H1 (cell line): ENCODE measurements at regions not wholly inside any gene's neighbourhood (a gene's known extent, or its start where the extent isn't known, plus 50 kb on each side); places are given as distances from the start of the nearest gene placed in this dataset.
A peak's percentile ranks its signal among the peaks of the same experiment; 100 is the strongest.

ENCODE experiments used
- CTCF ChIA-PET: fragments of 300-600 bp; sonication (Branson Sonifier 250); formaldehyde crosslinking; loops from one replicate; lab custom pipeline; 2021; ENCODE audit not compliant: partially characterized antibody; lab: Charles Lee
- POLR2A ChIA-PET: fragments of 300-600 bp; sonication (Branson Sonifier 250); formaldehyde crosslinking; loops from one replicate; lab custom pipeline; 2021; ENCODE audit warnings: inconsistent platforms; ENCODE audit not compliant: partially characterized antibody; lab: Charles Lee
- DNase-seq, 2 experiments: peaks; one replicate each; pipeline versions ENCODE4 v3.0.0 to v3.0.0-alpha.2; 2010 to 2022; ENCODE audit warnings: low spot score in 2 of 2, low read depth in 1 of 2, mixed read lengths in 1 of 2
- FAIRE-seq: peaks from 2 replicates; lab custom pipeline; 2011; peaks lifted over from hg19 to GRCh38; lab: Jason Lieb, UNC
- H2AFZ ChIP-seq: 2 replicates; pipeline ENCODE4 v1.8.1; 2012; ENCODE audit warnings: low read length, inconsistent platforms
- H2AK5ac ChIP-seq: 2 replicates; pipeline ENCODE4 v1.6.1; 2013; ENCODE audit warnings: low read depth, low read length
- H2BK120ac ChIP-seq: replicated peaks from 2 replicates; pipeline ENCODE3; 2013; ENCODE audit warnings: low read depth, low read length, inconsistent platforms
- H2BK12ac ChIP-seq: 2 replicates; pipeline ENCODE4 v1.6.1; 2013; ENCODE audit warnings: low read depth, low read length
- H2BK15ac ChIP-seq: 2 replicates; pipeline ENCODE4 v1.6.1; 2013; ENCODE audit warnings: low read length
- H2BK20ac ChIP-seq: 2 replicates; pipeline ENCODE4 v1.6.1; 2013; ENCODE audit warnings: low read length
- H2BK5ac ChIP-seq: 2 replicates; pipeline ENCODE4 v1.6.1; 2013; ENCODE audit warnings: low read depth, low read length
- H3K14ac ChIP-seq: 2 replicates; pipeline ENCODE4 v1.6.1; 2013; ENCODE audit warnings: inconsistent platforms; ENCODE audit not compliant: insufficient read length
- H3K18ac ChIP-seq: 2 replicates; pipeline ENCODE4 v1.6.1; 2013; ENCODE audit warnings: low read length; ENCODE audit errors: extremely low read depth
- H3K23ac ChIP-seq: 2 replicates; pipeline ENCODE4 v1.6.1; 2013; ENCODE audit warnings: inconsistent platforms; ENCODE audit not compliant: insufficient read length
- H3K23me2 ChIP-seq: 2 replicates; pipeline ENCODE4 v1.6.1; 2013; ENCODE audit warnings: low read depth, low read length
- H3K27ac ChIP-seq: 2 replicates; pipeline ENCODE4 v1.6.1; 2011; ENCODE audit warnings: low read depth, low read length, inconsistent platforms
- H3K27me3 ChIP-seq, 4 experiments: replicated peaks in 1 of 4; 1 replicate in 1 of 4; 2 replicates in 3 of 4; pipeline versions ENCODE4 v1.6.1 to v1.8.1; 2011 to 2013; ENCODE audit warnings: low read length in 3 of 4, mild to moderate bottlenecking in 3 of 4, inconsistent platforms in 2 of 4, mixed read lengths in 2 of 4, moderate library complexity in 1 of 4; ENCODE audit not compliant: control insufficient read depth in 3 of 4, insufficient read depth in 3 of 4; ENCODE audit errors: extremely low read depth in 1 of 4
- H3K36me3 ChIP-seq, 4 experiments: 2 replicates each; pipeline versions ENCODE4 v1.6.1 to v1.8.1; 2011 to 2013; ENCODE audit warnings: mild to moderate bottlenecking in 4 of 4, low read length in 3 of 4, moderate library complexity in 2 of 4, control low read depth in 1 of 4, inconsistent platforms in 1 of 4; ENCODE audit not compliant: insufficient read depth in 4 of 4, control insufficient read depth in 2 of 4
- H3K4ac ChIP-seq: replicated peaks from 2 replicates; pipeline ENCODE3; 2013; ENCODE audit warnings: low read length, low read depth, mixed read lengths, inconsistent platforms; ENCODE audit not compliant: insufficient read length
- H3K4me1 ChIP-seq, 4 experiments: replicated peaks in 1 of 4; 1 replicate in 1 of 4; 2 replicates in 3 of 4; pipeline versions ENCODE4 v1.6.1 to v1.8.1; 2011 to 2013; ENCODE audit warnings: low read length in 3 of 4, inconsistent platforms in 2 of 4, mixed read lengths in 1 of 4; ENCODE audit not compliant: insufficient read depth in 4 of 4, control insufficient read depth in 3 of 4
- H3K4me2 ChIP-seq, 2 experiments: 2 replicates each; pipeline versions ENCODE4 v1.6.1 to v1.8.1; 2011 to 2013; ENCODE audit warnings: low read depth in 2 of 2, low read length in 2 of 2, control low read depth in 1 of 2, inconsistent platforms in 1 of 2, mild to moderate bottlenecking in 1 of 2; ENCODE audit not compliant: insufficient read depth in 1 of 2
- H3K4me3 ChIP-seq, 4 experiments: fragments of 200-600, 300-600 bp in 1 of 4; sonication (generic), shearing (Covaris generic), sonication (Bioruptor Twin) in 1 of 4; 2 replicates each; pipeline versions ENCODE4 v1.5.1 to v1.8.1; 2011 to 2016; ENCODE audit warnings: low read length in 4 of 4, low read depth in 3 of 4, control low read depth in 2 of 4, inconsistent platforms in 2 of 4, mild to moderate bottlenecking in 2 of 4, mixed read lengths in 1 of 4, moderate library complexity in 1 of 4; ENCODE audit not compliant: insufficient read depth in 2 of 4; ENCODE audit errors: extremely low read depth in 1 of 4
- H3K56ac ChIP-seq: replicated peaks from 2 replicates; pipeline ENCODE3; 2013; ENCODE audit warnings: low read depth, mild to moderate bottlenecking, mixed read lengths, low read length, inconsistent platforms; ENCODE audit not compliant: insufficient read length
- H3K79me1 ChIP-seq: 2 replicates; pipeline ENCODE4 v1.6.1; 2013; ENCODE audit warnings: low read depth, low read length, control low read depth
- H3K79me2 ChIP-seq, 2 experiments: 2 replicates each; pipeline versions ENCODE4 v1.6.1 to v1.8.1; 2012 to 2013; ENCODE audit warnings: low read length in 2 of 2, mild to moderate bottlenecking in 2 of 2, inconsistent platforms in 1 of 2; ENCODE audit not compliant: insufficient read depth in 2 of 2, control insufficient read depth in 1 of 2
- H3K9ac ChIP-seq, 4 experiments: replicated peaks in 1 of 4; 1 replicate in 1 of 4; 2 replicates in 3 of 4; pipeline versions ENCODE4 v1.6.1 to v1.8.1; 2011 to 2013; ENCODE audit warnings: low read depth in 3 of 4, low read length in 3 of 4, control low read depth in 2 of 4, mild to moderate bottlenecking in 2 of 4, moderate library complexity in 2 of 4, inconsistent platforms in 1 of 4; ENCODE audit errors: extremely low read depth in 1 of 4
- H3K9me3 ChIP-seq, 2 experiments: 2 replicates each; pipeline versions ENCODE4 v1.6.1 to v1.8.1; 2012 to 2013; ENCODE audit warnings: mild to moderate bottlenecking in 2 of 2, moderate library complexity in 2 of 2, control low read depth in 1 of 2, inconsistent platforms in 1 of 2, low read depth in 1 of 2, low read length in 1 of 2, mixed read lengths in 1 of 2; ENCODE audit not compliant: insufficient read depth in 2 of 2
- H4K20me1 ChIP-seq, 2 experiments: replicated peaks in 1 of 2; 2 replicates each; pipeline versions ENCODE3 to v1.8.1; 2011 to 2013; ENCODE audit warnings: inconsistent platforms in 2 of 2, low read length in 2 of 2, mild to moderate bottlenecking in 1 of 2; ENCODE audit not compliant: insufficient read depth in 2 of 2, control insufficient read depth in 1 of 2
- H4K5ac ChIP-seq: 2 replicates; pipeline ENCODE4 v1.6.1; 2013; ENCODE audit warnings: low read length, low read depth, mixed read lengths, inconsistent platforms; ENCODE audit not compliant: insufficient read length
- H4K8ac ChIP-seq: 2 replicates; pipeline ENCODE4 v1.8.0; 2013; ENCODE audit warnings: mild to moderate bottlenecking, moderate library complexity, low read length, inconsistent platforms; ENCODE audit not compliant: insufficient read depth; ENCODE audit errors: extremely low read depth
- H4K91ac ChIP-seq: replicated peaks from 2 replicates; pipeline ENCODE3; 2013; ENCODE audit warnings: low read length, mixed read lengths, inconsistent platforms; ENCODE audit not compliant: insufficient read length
- ATF3 ChIP-seq: IDR thresholded peaks from 2 replicates; pipeline ENCODE4 v1.6.1; 2011; ENCODE audit warnings: low read depth, mild to moderate bottlenecking, low read length; ENCODE audit not compliant: insufficient read depth
- CBX8 ChIP-seq: fragments of 300-800, 300-1000 bp; sonication (generic); IDR thresholded peaks from 2 replicates; pipeline ENCODE4 v1.7.1; 2016; ENCODE audit warnings: low read depth, low read length, borderline replicate concordance
- EP300 ChIP-seq, 2 experiments: IDR thresholded peaks; 1 replicate in 1 of 2; 2 replicates in 1 of 2; pipeline ENCODE4 v1.6.1; 2011 to 2012; ENCODE audit warnings: low read depth in 2 of 2, low read length in 2 of 2, mild to moderate bottlenecking in 2 of 2, borderline replicate concordance in 1 of 2, inconsistent platforms in 1 of 2, moderate library complexity in 1 of 2
- FOSL1 ChIP-seq: IDR thresholded peaks from 2 replicates; pipeline ENCODE4 v1.6.1; 2011; ENCODE audit warnings: mild to moderate bottlenecking, low read depth, low read length, moderate library complexity; ENCODE audit not compliant: insufficient read depth
- GABPA ChIP-seq: IDR thresholded peaks from 2 replicates; pipeline ENCODE4 v1.6.1; 2011; ENCODE audit warnings: mild to moderate bottlenecking, low read length, moderate library complexity, borderline replicate concordance; ENCODE audit not compliant: insufficient read depth
- JUND ChIP-seq: IDR thresholded peaks from 2 replicates; pipeline ENCODE4 v1.6.1; 2011; ENCODE audit warnings: mild to moderate bottlenecking, improper control_type of control experiment, low read length
- MAX ChIP-seq: IDR thresholded peaks from 2 replicates; pipeline ENCODE4 v1.6.1; 2012; ENCODE audit warnings: inconsistent platforms
- NRF1 ChIP-seq: IDR thresholded peaks from 2 replicates; pipeline ENCODE4 v1.6.1; 2011; ENCODE audit warnings: mild to moderate bottlenecking, low read depth, low read length, improper control_type of control experiment
- RXRA ChIP-seq: IDR thresholded peaks from 2 replicates; pipeline ENCODE4 v1.6.1; 2011; ENCODE audit warnings: low read depth, mild to moderate bottlenecking, low read length, moderate library complexity; ENCODE audit not compliant: insufficient read depth
- SP1 ChIP-seq: IDR thresholded peaks from 2 replicates; pipeline ENCODE4 v1.6.1; 2011; ENCODE audit warnings: low read depth, low read length
- SUZ12 ChIP-seq: fragments of 200-600 bp; sonication (generic); IDR thresholded peaks from 2 replicates; pipeline ENCODE4 v1.6.1; 2012; ENCODE audit warnings: mild to moderate bottlenecking, inconsistent platforms, low read length, moderate library complexity, mixed read lengths
- WGBS, 2 experiments: shearing (Covaris generic) in 1 of 2; methylation state at CpG; one replicate each; pipeline versions ENCODE4 v1.1.6 to v1.1.7; 2013 to 2015; ENCODE audit warnings: low lambda C conversion rate in 2 of 2, mixed read lengths in 2 of 2, inconsistent platforms in 1 of 2, low coverage in 1 of 2, missing lambda C conversion rate in 1 of 2; ENCODE audit not compliant: insufficient replicate concordance in 2 of 2, insufficient coverage in 1 of 2, insufficient read length in 1 of 2; ENCODE audit errors: extremely low coverage in 1 of 2, missing lambda C conversion rate in 1 of 2; 5-methylcytosine and 5-hydroxymethylcytosine counted together

GRCh38 chr1:183719289-183719688 is 66.2 kb upstream of the APOBEC4 start:
- Histone ChIP-seq H4K91ac (no peak overlapping the region), H3K4me1 (peaks cover 0 to 5% (median 0%) of the 10 kb centered on the region in 4 experiments; a peak in 1 of 7 replicates), H3K79me2 (no peaks in the 10 kb centered on the region), H4K8ac (no peak overlapping the region), H3K27me3 (no peaks in the 10 kb centered on the region), H4K20me1 (no peaks in the 10 kb centered on the region), H3K79me1 (no peaks in the 10 kb centered on the region), H3K18ac (peak overlapping the region; percentile 15; the same call in 1 of the 2 replicates), H3K23me2 (no peaks in the 10 kb centered on the region), H3K9ac (no peak overlapping the region), H3K36me3 (no peaks in the 10 kb centered on the region), H2AFZ (no peak overlapping the region), H2BK5ac (no peak overlapping the region), H3K4me3 (no peak overlapping the region), H3K27ac (no peak overlapping the region), H2BK15ac (no peak overlapping the region), H2BK120ac (no peak overlapping the region), H3K4ac (no peak overlapping the region), H3K14ac (no peak overlapping the region), H2BK20ac (no peak overlapping the region), H4K5ac (no peak overlapping the region), H2AK5ac (no peak overlapping the region), H2BK12ac (no peak overlapping the region), H3K4me2 (peak overlapping the region in 1 of 2 experiments; percentile 31; a peak in 1 of 4 replicates), H3K9me3 (no peaks in the 10 kb centered on the region), H3K23ac (no peak overlapping the region), H3K56ac (no peak overlapping the region)
- FAIRE-seq: no peak
- TF ChIP-seq SP1 (no peak), ATF3 (no peak), MAX (no peak), EP300 (IDR thresholded peaks at IDR 0.05; ENCODE audit: borderline replicate concordance in 1 of 2, low read depth in 2 of 2, low read length in 2 of 2) (no peak), CBX8 (no peak), GABPA (no peak), JUND (no peak), NRF1 (no peak), SUZ12 (no peak), FOSL1 (no peak), RXRA (no peak)
- CTCF ChIA-PET: interaction anchor here (0.6 to 1.3 kb wide), 4 partner anchors 26 to 196 kb away, joined by 3 to 4 read pairs (median 3); no protein-coding TSS in a partner anchor
- POLR2A ChIA-PET: interaction anchor here (1.2 kb wide), 1 partner anchor 33 kb away, joined by 3 read pairs; no protein-coding TSS in a partner anchor
- no peak for DNase-seq
- WGBS, 2 experiments: 80% methylated on average over 2 of the region's 2 CpGs; no CpG with 5 or more reads in 1 of the 2 experiments
